HEK293 (cell line): ENCODE measurements at regions not wholly inside any gene's neighbourhood (a gene's known extent, or its start where the extent isn't known, plus 50 kb on each side); places are given as distances from the start of the nearest gene placed in this dataset.
A peak's percentile ranks its signal among the peaks of the same experiment; 100 is the strongest.

ENCODE experiments used
- CTCF ChIA-PET: fragments of 350-600 bp; formaldehyde crosslinking; extraction: SDS; loops from one replicate; lab custom pipeline; 2021; ENCODE audit warnings: antibody characterized with exemption; lab: Yijun Ruan, JAX
- POLR2A ChIA-PET: fragments of 300-600 bp; formaldehyde crosslinking; extraction: SDS; loops from one replicate; lab custom pipeline; 2020; ENCODE audit warnings: antibody characterized with exemption, inconsistent platforms; lab: Yijun Ruan, JAX
- H3K27ac ChIP-seq: fragments of 200-500 bp; sonication (Bioruptor generic); 2 replicates; pipeline ENCODE4 v1.5.1; 2014; ENCODE audit warnings: low read depth, low read length, control low read depth, inconsistent platforms; ENCODE audit errors: extremely low read depth
- H3K36me3 ChIP-seq, 2 experiments: fragments of 200-500 bp in 1 of 2; sonication (Bioruptor generic) in 1 of 2; 1 replicate in 1 of 2; 2 replicates in 1 of 2; pipeline ENCODE4 v1.5.1; 2014 to 2017; ENCODE audit warnings: inconsistent platforms in 2 of 2, low read length in 2 of 2; ENCODE audit not compliant: control insufficient read depth in 2 of 2, insufficient read depth in 1 of 2
- H3K4me1 ChIP-seq: fragments of 200-500 bp; sonication (Bioruptor generic); 2 replicates; pipeline ENCODE4 v1.5.1; 2014; ENCODE audit warnings: mild to moderate bottlenecking, low read length, inconsistent platforms; ENCODE audit not compliant: control insufficient read depth, insufficient read depth
- H3K4me3 ChIP-seq: 2 replicates; pipeline ENCODE4 v1.5.1; 2011; ENCODE audit warnings: low read depth, mild to moderate bottlenecking, control low read depth, low read length, moderate library complexity
- H3K9me3 ChIP-seq: fragments of 200-500 bp; sonication (Bioruptor generic); 2 replicates; pipeline ENCODE4 v1.5.1; 2014; ENCODE audit warnings: low read depth, low read length, inconsistent platforms; ENCODE audit not compliant: control insufficient read depth, insufficient read depth
- BCL6B ChIP-seq: fragments of 450-650 bp; formaldehyde crosslinking; IDR thresholded peaks from 2 replicates; pipeline ENCODE4 v1.5.1; 2017; ENCODE audit warnings: missing biosample characterization, missing genetic modification characterization
- EGR2 ChIP-seq: fragments of 450-650 bp; formaldehyde crosslinking; IDR thresholded peaks from 2 replicates; pipeline ENCODE4 v1.5.1; 2016; ENCODE audit warnings: low read depth, missing biosample characterization, missing genetic modification characterization
- FEZF1 ChIP-seq: fragments of 450-650 bp; formaldehyde crosslinking; IDR thresholded peaks from 2 replicates; pipeline ENCODE4 v1.5.1; 2016; ENCODE audit warnings: missing biosample characterization, missing genetic modification characterization
- KLF1 ChIP-seq: fragments of 450-650 bp; formaldehyde crosslinking; IDR thresholded peaks from 2 replicates; pipeline ENCODE4 v1.5.1; 2016; ENCODE audit warnings: missing biosample characterization, missing genetic modification characterization
- MZF1 ChIP-seq: fragments of 450-650 bp; formaldehyde crosslinking; IDR thresholded peaks from 2 replicates; pipeline ENCODE4 v1.5.1; 2017; ENCODE audit warnings: missing biosample characterization, missing genetic modification characterization, borderline replicate concordance
- PRDM10 ChIP-seq: fragments of 450-650 bp; formaldehyde crosslinking; IDR thresholded peaks from 2 replicates; pipeline ENCODE4 v1.5.1; 2016; ENCODE audit warnings: missing biosample characterization, missing genetic modification characterization
- SP7 ChIP-seq: fragments of 450-650 bp; formaldehyde crosslinking; IDR thresholded peaks from 2 replicates; pipeline ENCODE4 v1.5.1; 2016; ENCODE audit warnings: missing biosample characterization, missing genetic modification characterization
- WT1 ChIP-seq: fragments of 450-650 bp; formaldehyde crosslinking; IDR thresholded peaks from 2 replicates; pipeline ENCODE4 v1.5.1; 2016; ENCODE audit warnings: missing biosample characterization, missing genetic modification characterization
- ZBTB48 ChIP-seq: fragments of 450-650 bp; formaldehyde crosslinking; IDR thresholded peaks from 2 replicates; pipeline ENCODE4 v1.5.1; 2016; ENCODE audit warnings: missing biosample characterization, missing genetic modification characterization
- ZIC2 ChIP-seq: fragments of 450-650 bp; formaldehyde crosslinking; IDR thresholded peaks from 2 replicates; pipeline ENCODE4 v1.5.1; 2016; ENCODE audit warnings: missing biosample characterization, missing genetic modification characterization
- ZNF174 ChIP-seq: fragments of 450-650 bp; formaldehyde crosslinking; IDR thresholded peaks from 2 replicates; pipeline ENCODE4 v1.5.0; 2017; ENCODE audit warnings: missing biosample characterization, mild to moderate bottlenecking, missing genetic modification characterization
- ZNF202 ChIP-seq: fragments of 450-650 bp; formaldehyde crosslinking; IDR thresholded peaks from 2 replicates; pipeline ENCODE4 v1.5.1; 2016; ENCODE audit warnings: missing biosample characterization, missing genetic modification characterization, borderline replicate concordance
- ZNF223 ChIP-seq: fragments of 450-650 bp; formaldehyde crosslinking; IDR thresholded peaks from 2 replicates; pipeline ENCODE4 v1.5.1; 2016; ENCODE audit warnings: missing biosample characterization, missing genetic modification characterization
- ZNF266 ChIP-seq: fragments of 450-650 bp; formaldehyde crosslinking; IDR thresholded peaks from 2 replicates; pipeline ENCODE4 v1.5.1; 2016; ENCODE audit warnings: missing biosample characterization, missing genetic modification characterization, low read depth
- ZNF302 ChIP-seq: fragments of 450-650 bp; formaldehyde crosslinking; IDR thresholded peaks from 2 replicates; pipeline ENCODE4 v1.5.1; 2016; ENCODE audit warnings: missing biosample characterization, missing genetic modification characterization, low read depth
- ZNF335 ChIP-seq: fragments of 450-650 bp; formaldehyde crosslinking; conservative IDR thresholded peaks from 2 replicates; pipeline ENCODE4 v1.5.1; 2016; ENCODE audit warnings: missing biosample characterization, missing genetic modification characterization
- ZNF341 ChIP-seq: fragments of 450-650 bp; formaldehyde crosslinking; IDR thresholded peaks from 2 replicates; pipeline ENCODE4; 2016; ENCODE audit warnings: low read depth, missing biosample characterization, missing genetic modification characterization
- ZNF473 ChIP-seq: fragments of 450-650 bp; formaldehyde crosslinking; IDR thresholded peaks from 2 replicates; pipeline ENCODE4 v1.5.1; 2017; ENCODE audit warnings: missing biosample characterization, missing genetic modification characterization
- ZNF48 ChIP-seq: fragments of 450-650 bp; formaldehyde crosslinking; IDR thresholded peaks from 2 replicates; pipeline ENCODE4 v1.5.1; 2016; ENCODE audit warnings: missing biosample characterization, missing genetic modification characterization
- ZNF701 ChIP-seq: fragments of 450-650 bp; formaldehyde crosslinking; IDR thresholded peaks from 2 replicates; pipeline ENCODE4 v1.5.1; 2016; ENCODE audit warnings: missing biosample characterization, missing genetic modification characterization
- ZNF792 ChIP-seq: fragments of 450-650 bp; formaldehyde crosslinking; IDR thresholded peaks from 2 replicates; pipeline ENCODE4 v1.5.1; 2016; ENCODE audit warnings: missing biosample characterization, missing genetic modification characterization
- ZXDB ChIP-seq: fragments of 450-650 bp; formaldehyde crosslinking; IDR thresholded peaks from 2 replicates; pipeline ENCODE4 v1.5.1; 2016; ENCODE audit warnings: missing biosample characterization, missing genetic modification characterization
- TF ChIP-seq, protein P1 (sequence below): fragments of 450-650 bp; formaldehyde crosslinking; IDR thresholded peaks from 2 replicates; pipeline ENCODE4 v1.5.1; 2017; ENCODE audit warnings: missing biosample characterization, missing genetic modification characterization
- TF ChIP-seq, protein P2 (sequence below): fragments of 450-650 bp; formaldehyde crosslinking; optimal IDR thresholded peaks from 2 replicates; pipeline ENCODE3; 2016; ENCODE audit warnings: missing biosample characterization, mild to moderate bottlenecking, missing genetic modification characterization
- TF ChIP-seq, protein P3 (sequence below): fragments of 450-650 bp; formaldehyde crosslinking; IDR thresholded peaks from 2 replicates; pipeline ENCODE4 v1.5.1; 2016; ENCODE audit warnings: missing biosample characterization, missing genetic modification characterization
- TF ChIP-seq, protein P4 (sequence below): fragments of 450-650 bp; formaldehyde crosslinking; IDR thresholded peaks from 2 replicates; pipeline ENCODE4 v1.5.1; 2016; ENCODE audit warnings: missing biosample characterization, missing genetic modification characterization

GRCh38 chr4:111712093-111712677 lies 433.1 kb upstream of the FAM241A start (continued):
- TF ChIP-seq, protein P1, sequence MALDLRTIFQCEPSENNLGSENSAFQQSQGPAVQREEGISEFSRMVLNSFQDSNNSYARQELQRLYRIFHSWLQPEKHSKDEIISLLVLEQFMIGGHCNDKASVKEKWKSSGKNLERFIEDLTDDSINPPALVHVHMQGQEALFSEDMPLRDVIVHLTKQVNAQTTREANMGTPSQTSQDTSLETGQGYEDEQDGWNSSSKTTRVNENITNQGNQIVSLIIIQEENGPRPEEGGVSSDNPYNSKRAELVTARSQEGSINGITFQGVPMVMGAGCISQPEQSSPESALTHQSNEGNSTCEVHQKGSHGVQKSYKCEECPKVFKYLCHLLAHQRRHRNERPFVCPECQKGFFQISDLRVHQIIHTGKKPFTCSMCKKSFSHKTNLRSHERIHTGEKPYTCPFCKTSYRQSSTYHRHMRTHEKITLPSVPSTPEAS (tag by site-specific recombination) = no peak
- TF ChIP-seq KLF1 (tag by site-specific recombination) (no peak), ZNF792 (no peak), ZBTB48 (tag by site-specific recombination) (no peak), ZNF335 (tag by site-specific recombination) (no peak), FEZF1 (tag by site-specific recombination) (peak; percentile 87), SP7 (tag by site-specific recombination) (peak; percentile 71), ZXDB (tag by site-specific recombination) (0 out of 2 replicates have a peak, but pooled peaks have one; percentile 22), BCL6B (tag by site-specific recombination) (peak; percentile 73), ZNF223 (tag by site-specific recombination) (no peak)
- TF ChIP-seq, all 188 proteins: peak for 10

GRCh38 chr4:111713276-111713675 lies 432.0 kb upstream of the FAM241A start:
- H3K9me3 ChIP-seq = no peaks in the 10 kb centered on the region
- TF ChIP-seq ZNF202 = no peak
- TF ChIP-seq EGR2 (tag by site-specific recombination) = no peak
- TF ChIP-seq ZNF266 (tag by site-specific recombination) = no peak
- TF ChIP-seq, protein P2, sequence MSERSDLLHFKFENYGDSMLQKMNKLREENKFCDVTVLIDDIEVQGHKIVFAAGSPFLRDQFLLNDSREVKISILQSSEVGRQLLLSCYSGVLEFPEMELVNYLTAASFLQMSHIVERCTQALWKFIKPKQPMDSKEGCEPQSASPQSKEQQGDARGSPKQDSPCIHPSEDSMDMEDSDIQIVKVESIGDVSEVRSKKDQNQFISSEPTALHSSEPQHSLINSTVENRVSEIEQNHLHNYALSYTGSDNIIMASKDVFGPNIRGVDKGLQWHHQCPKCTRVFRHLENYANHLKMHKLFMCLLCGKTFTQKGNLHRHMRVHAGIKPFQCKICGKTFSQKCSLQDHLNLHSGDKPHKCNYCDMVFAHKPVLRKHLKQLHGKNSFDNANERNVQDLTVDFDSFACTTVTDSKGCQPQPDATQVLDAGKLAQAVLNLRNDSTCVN = no peak
- TF ChIP-seq ZNF701 (tag by site-specific recombination) = no peak
- no peak for TF ChIP-seq FEZF1 (tag by site-specific recombination)
- no peak for TF ChIP-seq MZF1 (tag by site-specific recombination)
- no peak for TF ChIP-seq ZNF48 (tag by site-specific recombination)
- no peak for TF ChIP-seq ZNF302 (tag by site-specific recombination)
- no peak for TF ChIP-seq ZIC2 (tag by site-specific recombination)
- TF ChIP-seq WT1 (tag by site-specific recombination) = no peak
- TF ChIP-seq, protein P3, sequence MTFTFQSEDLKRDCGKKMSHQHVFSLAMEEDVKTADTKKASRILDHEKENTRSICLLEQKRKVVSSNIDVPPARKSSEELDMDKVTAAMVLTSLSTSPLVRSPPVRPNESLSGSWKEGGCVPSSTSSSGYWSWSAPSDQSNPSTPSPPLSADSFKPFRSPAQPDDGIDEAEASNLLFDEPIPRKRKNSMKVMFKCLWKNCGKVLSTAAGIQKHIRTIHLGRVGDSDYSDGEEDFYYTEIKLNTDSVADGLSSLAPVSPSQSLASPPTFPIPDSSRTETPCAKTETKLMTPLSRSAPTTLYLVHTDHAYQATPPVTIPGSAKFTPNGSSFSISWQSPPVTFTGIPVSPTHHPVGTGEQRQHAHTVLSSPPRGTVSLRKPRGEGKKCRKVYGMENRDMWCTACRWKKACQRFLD = no peak
- H3K4me3 ChIP-seq = no peak overlapping the region
- H3K4me1 ChIP-seq = peaks cover 2% of the 10 kb centered on the region; the same call in 1 of the 2 replicates
- CTCF ChIA-PET = no interaction called here
- H3K36me3 ChIP-seq = no peaks in the 10 kb centered on the region
- POLR2A ChIA-PET = no interaction called here
- H3K27ac ChIP-seq = no peak overlapping the region

- POLR2A ChIA-PET = no interaction called here
Observed at GRCh38 chr4:111717921-111718320, 427.3 kb upstream of the FAM241A start.

More at GRCh38 chr4:111717921-111718320, 427.3 kb upstream of the FAM241A start:
- Histone ChIP-seq H3K36me3 (no peaks in the 10 kb centered on the region), H3K4me1 (no peaks in the 10 kb centered on the region), H3K9me3 (no peaks in the 10 kb centered on the region), H3K27ac (no peak overlapping the region), H3K4me3 (no peak overlapping the region)
- no peak for TF ChIP-seq ZNF473 (tag by site-specific recombination)
- TF ChIP-seq ZNF341 (tag by site-specific recombination) = no peak
- TF ChIP-seq ZNF174 (tag by site-specific recombination) = no peak
- TF ChIP-seq, protein P4, sequence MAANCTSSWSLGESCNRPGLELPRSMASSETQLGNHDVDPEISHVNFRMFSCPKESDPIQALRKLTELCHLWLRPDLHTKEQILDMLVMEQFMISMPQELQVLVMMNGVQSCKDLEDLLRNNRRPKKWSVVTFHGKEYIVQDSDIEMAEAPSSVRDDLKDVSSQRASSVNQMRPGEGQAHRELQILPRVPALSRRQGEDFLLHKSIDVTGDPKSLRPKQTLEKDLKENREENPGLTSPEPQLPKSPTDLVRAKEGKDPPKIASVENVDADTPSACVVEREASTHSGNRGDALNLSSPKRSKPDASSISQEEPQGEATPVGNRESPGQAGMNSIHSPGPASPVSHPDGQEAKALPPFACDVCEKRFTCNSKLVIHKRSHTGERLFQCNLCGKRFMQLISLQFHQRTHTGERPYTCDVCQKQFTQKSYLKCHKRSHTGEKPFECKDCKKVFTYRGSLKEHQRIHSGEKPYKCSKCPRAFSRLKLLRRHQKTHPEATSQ (tag by site-specific recombination) = no peak
- peak; percentile 39; the same call in 1 of the 2 replicates for TF ChIP-seq PRDM10 (tag by site-specific recombination)
- CTCF ChIA-PET = no interaction called here
